HCT116 (cell line): ENCODE measurements at regions not wholly inside any gene's neighbourhood (a gene's known extent, or its start where the extent isn't known, plus 50 kb on each side); places are given as distances from the start of the nearest gene placed in this dataset.
A peak's percentile ranks its signal among the peaks of the same experiment; 100 is the strongest.
"Not testable (repeated sequence)": the region's sequence is repeated elsewhere in the genome, so short reads cannot be mapped to it uniquely, and the experiment has no call there.

Experiments used
- ATAC-seq: fragments of 200-7000 bp; cut with Tn5 transposase; 2 replicates; pipeline ENCODE4 v1.9.1; 2020; ENCODE audit warnings: mild to moderate bottlenecking, moderate library complexity
- BruUV-seq: library from RNA; stranded (reverse); fragments of 400-500 nt; replicated peaks from 2 replicates; lab custom pipeline; 2021; lab: Mats Ljungman, UMichigan
- CTCF ChIA-PET: fragments of 300-600 bp; sonication (Branson Sonifier 250); formaldehyde crosslinking; loops from one replicate; lab custom pipeline; 2021; ENCODE audit warnings: antibody characterized with exemption; lab: Charles Lee
- POLR2A ChIA-PET: fragments of 300-600, 350-600 bp; sonication (Branson Sonifier 250); formaldehyde crosslinking; loops from one replicate; lab custom pipeline; 2021; ENCODE audit warnings: antibody characterized with exemption; lab: Charles Lee
- RAD21 ChIA-PET, 2 experiments: fragments of 300-600 bp; sonication (Branson Sonifier 250); formaldehyde crosslinking; loops; one replicate each; lab custom pipeline; 2023; ENCODE audit warnings: low total read pairs in 2 of 2; ENCODE audit not compliant: uncharacterized antibody in 2 of 2, unreplicated experiment in 2 of 2, low non-redundant PET in 1 of 2; lab: Charles Lee
- DNase-seq: peaks from one replicate; pipeline ENCODE4 v3.0.0-alpha.2; 2010; ENCODE audit warnings: low read depth, low spot score
- H2AFZ ChIP-seq: fragments of 200-600 bp; shearing (Covaris generic), sonication (generic); 2 replicates; pipeline ENCODE4 v1.6.1; 2017; ENCODE audit warnings: low read depth, mixed run types, mixed read lengths, antibody characterized with exemption, low read length; ENCODE audit not compliant: poor library complexity, severe bottlenecking
- H3K27ac ChIP-seq: 2 replicates; pipeline ENCODE4 v1.5.1; 2012; ENCODE audit warnings: low read depth, low read length
- H3K27me3 ChIP-seq: fragments of 200-600 bp; sonication (generic); 2 replicates; pipeline ENCODE4 v1.6.1; 2016; ENCODE audit warnings: mixed run types, low read length, mixed read lengths; ENCODE audit not compliant: insufficient read depth
- H3K36me3 ChIP-seq, 2 experiments: fragments of 200-500 bp in 1 of 2; fragments of 200-600 bp in 1 of 2; sonication (Bioruptor generic) in 1 of 2; sonication (generic) in 1 of 2; 2 replicates each; pipeline versions ENCODE4 v1.5.1 to v1.6.1; 2014 to 2016; ENCODE audit warnings: low read length in 2 of 2, inconsistent platforms in 1 of 2, mixed read lengths in 1 of 2, mixed run types in 1 of 2; ENCODE audit not compliant: insufficient read depth in 2 of 2, control insufficient read depth in 1 of 2
- H3K4me1 ChIP-seq, 2 experiments: fragments of 200-600 bp in 1 of 2; sonication (generic) in 1 of 2; 2 replicates each; pipeline versions ENCODE4 v1.5.1 to v1.6.1; 2012 to 2017; ENCODE audit warnings: low read length in 2 of 2, inconsistent platforms in 1 of 2, mild to moderate bottlenecking in 1 of 2, mixed read lengths in 1 of 2, mixed run types in 1 of 2, moderate library complexity in 1 of 2; ENCODE audit not compliant: insufficient read depth in 2 of 2, control insufficient read depth in 1 of 2
- H3K4me2 ChIP-seq: fragments of 200-600 bp; sonication (generic); 2 replicates; pipeline ENCODE4 v1.6.1; 2017; ENCODE audit warnings: mixed run types, low read length, mixed read lengths
- H3K4me3 ChIP-seq, 2 experiments: fragments of 200-600 bp in 1 of 2; sonication (generic) in 1 of 2; replicated peaks in 1 of 2; 2 replicates each; pipeline ENCODE4 v1.5.1; 2011 to 2016; ENCODE audit warnings: low read length in 2 of 2, control low read depth in 1 of 2, low read depth in 1 of 2, mild to moderate bottlenecking in 1 of 2, mixed read lengths in 1 of 2, mixed run types in 1 of 2
- H3K79me2 ChIP-seq: fragments of 200-600 bp; sonication (generic); 2 replicates; pipeline ENCODE4 v1.6.1; 2017; ENCODE audit warnings: mild to moderate bottlenecking, mixed run types, low read length, moderate library complexity, mixed read lengths; ENCODE audit not compliant: insufficient read depth
- H3K9ac ChIP-seq: fragments of 200-600 bp; sonication (generic); 2 replicates; pipeline ENCODE4 v1.6.1; 2016; ENCODE audit warnings: low read length, mixed read lengths
- H3K9me2 ChIP-seq: fragments of 200-600 bp; sonication (generic), shearing (Covaris generic); 2 replicates; pipeline ENCODE4 v1.6.1; 2017; ENCODE audit warnings: mixed run types, mild to moderate bottlenecking, moderate library complexity; ENCODE audit not compliant: insufficient read depth
- H3K9me3 ChIP-seq, 2 experiments: fragments of 200-500 bp in 1 of 2; fragments of 200-600 bp in 1 of 2; sonication (Bioruptor generic) in 1 of 2; sonication (generic) in 1 of 2; 2 replicates each; pipeline ENCODE4 v1.6.1; 2014 to 2017; ENCODE audit warnings: low read length in 2 of 2, mixed read lengths in 2 of 2, inconsistent platforms in 1 of 2, low read depth in 1 of 2, mild to moderate bottlenecking in 1 of 2, mixed run types in 1 of 2, moderate library complexity in 1 of 2; ENCODE audit not compliant: control insufficient read depth in 1 of 2, insufficient read depth in 1 of 2
- H4K20me1 ChIP-seq: fragments of 200-600 bp; sonication (generic), shearing (Covaris generic); 2 replicates; pipeline ENCODE4 v1.6.1; 2017; ENCODE audit warnings: mixed run types, mild to moderate bottlenecking, moderate library complexity; ENCODE audit not compliant: insufficient read depth
- CTCF ChIP-seq, 3 experiments: fragments of 200-600 bp in 1 of 3; sonication (generic) in 1 of 3; IDR thresholded peaks in 2 of 3; conservative IDR thresholded peaks in 1 of 3; 2 replicates each; pipeline ENCODE4 v1.5.1; 2012 to 2017; ENCODE audit warnings: low read depth in 2 of 3, low read length in 2 of 3, antibody characterized with exemption in 1 of 3, borderline replicate concordance in 1 of 3, control low read depth in 1 of 3, mild to moderate bottlenecking in 1 of 3, mixed read lengths in 1 of 3, mixed run types in 1 of 3, moderate library complexity in 1 of 3; ENCODE audit not compliant: insufficient read depth in 1 of 3
- RAD21 ChIP-seq: IDR thresholded peaks from 2 replicates; pipeline ENCODE4 v1.6.1; 2012; ENCODE audit warnings: low read depth, mild to moderate bottlenecking
- SP1 ChIP-seq: IDR thresholded peaks from 2 replicates; pipeline ENCODE4 v1.6.1; 2012; ENCODE audit warnings: low read depth
- SRF ChIP-seq: IDR thresholded peaks from 2 replicates; pipeline ENCODE4 v1.6.1; 2012; ENCODE audit warnings: low read depth
- intact Hi-C: fragments of 100-400 bp; cut with micrococcal nuclease; formaldehyde crosslinking; loops from 2 replicates; pipeline ENCODE4 v1.10.0; 2022

- TF ChIP-seq SP1: no peak
Measured at GRCh38 chr1:95790136-95790535, 556.1 kb downstream of the RWDD3 start (continued).

- 0 out of 2 replicates have a peak, but pooled peaks have one; percentile 47 for ATAC-seq
- RAD21 ChIA-PET: no interaction called here
- Histone ChIP-seq H3K4me3 (no peak overlapping the region), H2AFZ (no peak overlapping the region), H3K9me3 (no peaks in the 10 kb centered on the region), H3K4me1 (no peaks in the 10 kb centered on the region), H3K79me2 (no peaks in the 10 kb centered on the region), H3K4me2 (no peak overlapping the region), H3K27me3 (no peaks in the 10 kb centered on the region), H3K9me2 (no peaks in the 10 kb centered on the region), H3K9ac (no peak overlapping the region), H3K27ac (no peak overlapping the region), H3K36me3 (no peaks in the 10 kb centered on the region), H4K20me1 (no peaks in the 10 kb centered on the region)
- TF ChIP-seq SRF: no peak
- TF ChIP-seq RAD21: peak; percentile 48
- peak; percentile 15 to 39 (median 22); a peak in 4 of 6 replicates for TF ChIP-seq CTCF (IDR thresholded peaks at IDR 0.05 in 2 of 3, conservative IDR thresholded peaks at IDR 0.05 in 1 of 3; ENCODE audit: borderline replicate concordance in 1 of 3, insufficient read depth in 1 of 3, low read depth in 2 of 3, low read length in 2 of 3)
- DNase-seq: no peak
- intact Hi-C loops: no loop called here
- CTCF ChIA-PET: no interaction called here
- BruUV-seq: no TSS peak
- POLR2A ChIA-PET: no interaction called here
Measured at GRCh38 chr1:95793893-95794292, 559.9 kb downstream of the RWDD3 start.

GRCh38 chr1:95797761-95798160 lies 563.8 kb downstream of the RWDD3 start:
- H3K4me3 ChIP-seq, H3K27ac ChIP-seq, H2AFZ ChIP-seq, H3K79me2 ChIP-seq, H3K9ac ChIP-seq, DNase-seq, H3K4me2 ChIP-seq, ATAC-seq, POLR2A ChIA-PET, H3K9me3 ChIP-seq, BruUV-seq, H3K4me1 ChIP-seq, H3K27me3 ChIP-seq, H3K9me2 ChIP-seq, intact Hi-C loops, H3K36me3 ChIP-seq, CTCF ChIA-PET, H4K20me1 ChIP-seq: not testable (repeated sequence)
- RAD21 ChIA-PET: interaction anchor here in 1 of 2 experiments (0.6 kb wide), 1 partner anchor 226 kb away, joined by 4 read pairs; no protein-coding TSS in a partner anchor
